H1 (cell line): ENCODE measurements at regions not wholly inside any gene's neighbourhood (a gene's known extent, or its start where the extent isn't known, plus 50 kb on each side); places are given as distances from the start of the nearest gene placed in this dataset.

Source experiments
- CTCF ChIA-PET: fragments of 300-600 bp; sonication (Branson Sonifier 250); formaldehyde crosslinking; loops from one replicate; lab custom pipeline; 2021; ENCODE audit not compliant: partially characterized antibody; lab: Charles Lee
- POLR2A ChIA-PET: fragments of 300-600 bp; sonication (Branson Sonifier 250); formaldehyde crosslinking; loops from one replicate; lab custom pipeline; 2021; ENCODE audit warnings: inconsistent platforms; ENCODE audit not compliant: partially characterized antibody; lab: Charles Lee
- DNase-seq, 2 experiments: peaks; one replicate each; pipeline versions ENCODE4 v3.0.0 to v3.0.0-alpha.2; 2010 to 2022; ENCODE audit warnings: low spot score in 2 of 2, low read depth in 1 of 2, mixed read lengths in 1 of 2
- FAIRE-seq: peaks from 2 replicates; lab custom pipeline; 2011; peaks lifted over from hg19 to GRCh38; lab: Jason Lieb, UNC
- H2AFZ ChIP-seq: 2 replicates; pipeline ENCODE4 v1.8.1; 2012; ENCODE audit warnings: low read length, inconsistent platforms
- H2AK5ac ChIP-seq: 2 replicates; pipeline ENCODE4 v1.6.1; 2013; ENCODE audit warnings: low read depth, low read length
- H2BK120ac ChIP-seq: replicated peaks from 2 replicates; pipeline ENCODE3; 2013; ENCODE audit warnings: low read depth, low read length, inconsistent platforms
- H2BK12ac ChIP-seq: 2 replicates; pipeline ENCODE4 v1.6.1; 2013; ENCODE audit warnings: low read depth, low read length
- H2BK15ac ChIP-seq: 2 replicates; pipeline ENCODE4 v1.6.1; 2013; ENCODE audit warnings: low read length
- H2BK20ac ChIP-seq: 2 replicates; pipeline ENCODE4 v1.6.1; 2013; ENCODE audit warnings: low read length
- H2BK5ac ChIP-seq: 2 replicates; pipeline ENCODE4 v1.6.1; 2013; ENCODE audit warnings: low read depth, low read length
- H3K14ac ChIP-seq: 2 replicates; pipeline ENCODE4 v1.6.1; 2013; ENCODE audit warnings: inconsistent platforms; ENCODE audit not compliant: insufficient read length
- H3K18ac ChIP-seq: 2 replicates; pipeline ENCODE4 v1.6.1; 2013; ENCODE audit warnings: low read length; ENCODE audit errors: extremely low read depth
- H3K23ac ChIP-seq: 2 replicates; pipeline ENCODE4 v1.6.1; 2013; ENCODE audit warnings: inconsistent platforms; ENCODE audit not compliant: insufficient read length
- H3K23me2 ChIP-seq: 2 replicates; pipeline ENCODE4 v1.6.1; 2013; ENCODE audit warnings: low read depth, low read length
- H3K27ac ChIP-seq: 2 replicates; pipeline ENCODE4 v1.6.1; 2011; ENCODE audit warnings: low read depth, low read length, inconsistent platforms
- H3K27me3 ChIP-seq, 4 experiments: replicated peaks in 1 of 4; 1 replicate in 1 of 4; 2 replicates in 3 of 4; pipeline versions ENCODE4 v1.6.1 to v1.8.1; 2011 to 2013; ENCODE audit warnings: low read length in 3 of 4, mild to moderate bottlenecking in 3 of 4, inconsistent platforms in 2 of 4, mixed read lengths in 2 of 4, moderate library complexity in 1 of 4; ENCODE audit not compliant: control insufficient read depth in 3 of 4, insufficient read depth in 3 of 4; ENCODE audit errors: extremely low read depth in 1 of 4
- H3K36me3 ChIP-seq, 4 experiments: 2 replicates each; pipeline versions ENCODE4 v1.6.1 to v1.8.1; 2011 to 2013; ENCODE audit warnings: mild to moderate bottlenecking in 4 of 4, low read length in 3 of 4, moderate library complexity in 2 of 4, control low read depth in 1 of 4, inconsistent platforms in 1 of 4; ENCODE audit not compliant: insufficient read depth in 4 of 4, control insufficient read depth in 2 of 4
- H3K4ac ChIP-seq: replicated peaks from 2 replicates; pipeline ENCODE3; 2013; ENCODE audit warnings: low read length, low read depth, mixed read lengths, inconsistent platforms; ENCODE audit not compliant: insufficient read length
- H3K4me1 ChIP-seq, 4 experiments: replicated peaks in 1 of 4; 1 replicate in 1 of 4; 2 replicates in 3 of 4; pipeline versions ENCODE4 v1.6.1 to v1.8.1; 2011 to 2013; ENCODE audit warnings: low read length in 3 of 4, inconsistent platforms in 2 of 4, mixed read lengths in 1 of 4; ENCODE audit not compliant: insufficient read depth in 4 of 4, control insufficient read depth in 3 of 4
- H3K4me2 ChIP-seq, 2 experiments: 2 replicates each; pipeline versions ENCODE4 v1.6.1 to v1.8.1; 2011 to 2013; ENCODE audit warnings: low read depth in 2 of 2, low read length in 2 of 2, control low read depth in 1 of 2, inconsistent platforms in 1 of 2, mild to moderate bottlenecking in 1 of 2; ENCODE audit not compliant: insufficient read depth in 1 of 2
- H3K4me3 ChIP-seq, 4 experiments: fragments of 200-600, 300-600 bp in 1 of 4; sonication (generic), shearing (Covaris generic), sonication (Bioruptor Twin) in 1 of 4; 2 replicates each; pipeline versions ENCODE4 v1.5.1 to v1.8.1; 2011 to 2016; ENCODE audit warnings: low read length in 4 of 4, low read depth in 3 of 4, control low read depth in 2 of 4, inconsistent platforms in 2 of 4, mild to moderate bottlenecking in 2 of 4, mixed read lengths in 1 of 4, moderate library complexity in 1 of 4; ENCODE audit not compliant: insufficient read depth in 2 of 4; ENCODE audit errors: extremely low read depth in 1 of 4
- H3K56ac ChIP-seq: replicated peaks from 2 replicates; pipeline ENCODE3; 2013; ENCODE audit warnings: low read depth, mild to moderate bottlenecking, mixed read lengths, low read length, inconsistent platforms; ENCODE audit not compliant: insufficient read length
- H3K79me1 ChIP-seq: 2 replicates; pipeline ENCODE4 v1.6.1; 2013; ENCODE audit warnings: low read depth, low read length, control low read depth
- H3K79me2 ChIP-seq, 2 experiments: 2 replicates each; pipeline versions ENCODE4 v1.6.1 to v1.8.1; 2012 to 2013; ENCODE audit warnings: low read length in 2 of 2, mild to moderate bottlenecking in 2 of 2, inconsistent platforms in 1 of 2; ENCODE audit not compliant: insufficient read depth in 2 of 2, control insufficient read depth in 1 of 2
- H3K9ac ChIP-seq, 4 experiments: replicated peaks in 1 of 4; 1 replicate in 1 of 4; 2 replicates in 3 of 4; pipeline versions ENCODE4 v1.6.1 to v1.8.1; 2011 to 2013; ENCODE audit warnings: low read depth in 3 of 4, low read length in 3 of 4, control low read depth in 2 of 4, mild to moderate bottlenecking in 2 of 4, moderate library complexity in 2 of 4, inconsistent platforms in 1 of 4; ENCODE audit errors: extremely low read depth in 1 of 4
- H3K9me3 ChIP-seq, 2 experiments: 2 replicates each; pipeline versions ENCODE4 v1.6.1 to v1.8.1; 2012 to 2013; ENCODE audit warnings: mild to moderate bottlenecking in 2 of 2, moderate library complexity in 2 of 2, control low read depth in 1 of 2, inconsistent platforms in 1 of 2, low read depth in 1 of 2, low read length in 1 of 2, mixed read lengths in 1 of 2; ENCODE audit not compliant: insufficient read depth in 2 of 2
- H4K20me1 ChIP-seq, 2 experiments: replicated peaks in 1 of 2; 2 replicates each; pipeline versions ENCODE3 to v1.8.1; 2011 to 2013; ENCODE audit warnings: inconsistent platforms in 2 of 2, low read length in 2 of 2, mild to moderate bottlenecking in 1 of 2; ENCODE audit not compliant: insufficient read depth in 2 of 2, control insufficient read depth in 1 of 2
- H4K5ac ChIP-seq: 2 replicates; pipeline ENCODE4 v1.6.1; 2013; ENCODE audit warnings: low read length, low read depth, mixed read lengths, inconsistent platforms; ENCODE audit not compliant: insufficient read length
- H4K8ac ChIP-seq: 2 replicates; pipeline ENCODE4 v1.8.0; 2013; ENCODE audit warnings: mild to moderate bottlenecking, moderate library complexity, low read length, inconsistent platforms; ENCODE audit not compliant: insufficient read depth; ENCODE audit errors: extremely low read depth
- H4K91ac ChIP-seq: replicated peaks from 2 replicates; pipeline ENCODE3; 2013; ENCODE audit warnings: low read length, mixed read lengths, inconsistent platforms; ENCODE audit not compliant: insufficient read length
- BRCA1 ChIP-seq: IDR thresholded peaks from 2 replicates; pipeline ENCODE4 v1.6.1; 2012; ENCODE audit warnings: low read depth, low read length, improper control_type of control experiment
- CBX5 ChIP-seq: fragments of 300-800, 300-1000 bp; sonication (generic); IDR thresholded peaks from 2 replicates; pipeline ENCODE4 v1.7.1; 2016; ENCODE audit warnings: antibody characterized with exemption, low read length, low read depth
- CBX8 ChIP-seq: fragments of 300-800, 300-1000 bp; sonication (generic); IDR thresholded peaks from 2 replicates; pipeline ENCODE4 v1.7.1; 2016; ENCODE audit warnings: low read depth, low read length, borderline replicate concordance
- CHD2 ChIP-seq: IDR thresholded peaks from 2 replicates; pipeline ENCODE4 v1.6.1; 2012; ENCODE audit warnings: low read length, improper control_type of control experiment
- FOSL1 ChIP-seq: IDR thresholded peaks from 2 replicates; pipeline ENCODE4 v1.6.1; 2011; ENCODE audit warnings: mild to moderate bottlenecking, low read depth, low read length, moderate library complexity; ENCODE audit not compliant: insufficient read depth
- HDAC6 ChIP-seq: IDR thresholded peaks from one replicate; pipeline ENCODE4 v1.7.1; 2012; ENCODE audit warnings: low read depth, mild to moderate bottlenecking, inconsistent platforms, low read length, moderate library complexity
- KDM1A ChIP-seq: fragments of 200-600, 300-600 bp; sonication (generic); IDR thresholded peaks from 2 replicates; pipeline ENCODE4 v1.7.1; 2016; ENCODE audit warnings: mild to moderate bottlenecking, low read length, borderline replicate concordance
- POLR2AphosphoS5 ChIP-seq: IDR thresholded peaks from 2 replicates; pipeline ENCODE4 v1.6.1; 2011; ENCODE audit warnings: low read depth, low read length
- POU5F1 ChIP-seq: IDR thresholded peaks from 2 replicates; pipeline ENCODE4 v1.6.1; 2011; ENCODE audit warnings: low read depth, mild to moderate bottlenecking, low read length, moderate library complexity
- RXRA ChIP-seq: IDR thresholded peaks from 2 replicates; pipeline ENCODE4 v1.6.1; 2011; ENCODE audit warnings: low read depth, mild to moderate bottlenecking, low read length, moderate library complexity; ENCODE audit not compliant: insufficient read depth
- SP1 ChIP-seq: IDR thresholded peaks from 2 replicates; pipeline ENCODE4 v1.6.1; 2011; ENCODE audit warnings: low read depth, low read length
- SUZ12 ChIP-seq: fragments of 200-600 bp; sonication (generic); IDR thresholded peaks from 2 replicates; pipeline ENCODE4 v1.6.1; 2012; ENCODE audit warnings: mild to moderate bottlenecking, inconsistent platforms, low read length, moderate library complexity, mixed read lengths
- TBP ChIP-seq: IDR thresholded peaks from 2 replicates; pipeline ENCODE4 v1.6.1; 2011; ENCODE audit warnings: low read depth, low read length, improper control_type of control experiment
- WGBS, 2 experiments: shearing (Covaris generic) in 1 of 2; methylation state at CpG; one replicate each; pipeline versions ENCODE4 v1.1.6 to v1.1.7; 2013 to 2015; ENCODE audit warnings: low lambda C conversion rate in 2 of 2, mixed read lengths in 2 of 2, inconsistent platforms in 1 of 2, low coverage in 1 of 2, missing lambda C conversion rate in 1 of 2; ENCODE audit not compliant: insufficient replicate concordance in 2 of 2, insufficient coverage in 1 of 2, insufficient read length in 1 of 2; ENCODE audit errors: extremely low coverage in 1 of 2, missing lambda C conversion rate in 1 of 2; 5-methylcytosine and 5-hydroxymethylcytosine counted together
- TF ChIP-seq, protein P1 (sequence below): IDR thresholded peaks from 2 replicates; pipeline ENCODE4 v1.6.1; 2011; ENCODE audit warnings: low read depth, mild to moderate bottlenecking, low read length; ENCODE audit not compliant: insufficient read depth
- TF ChIP-seq, protein P2 (sequence below): IDR thresholded peaks from 2 replicates; pipeline ENCODE4 v1.6.1; 2012; ENCODE audit warnings: inconsistent platforms

DNA sequence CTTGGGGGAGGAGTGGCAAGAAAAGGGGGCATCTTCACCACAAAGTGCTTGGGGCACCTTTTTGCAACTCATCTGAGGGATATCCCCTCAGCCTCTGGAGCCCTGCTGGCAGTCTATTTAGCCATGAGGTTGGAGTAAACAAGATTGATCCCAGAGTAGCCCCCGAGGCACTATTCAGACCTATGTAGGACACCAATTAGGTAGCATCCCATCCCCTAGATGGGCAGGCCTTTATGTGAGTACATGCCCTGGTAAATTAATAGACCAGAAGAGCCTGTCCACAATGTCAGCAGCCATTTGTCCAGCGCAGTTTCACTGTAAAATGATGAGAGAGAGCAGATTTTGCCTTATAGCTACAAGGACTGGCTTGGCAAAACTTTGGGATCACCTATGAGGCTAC, 221.4 kb downstream of the DRD1 start:
- Histone ChIP-seq H3K56ac (no peak overlapping the region), H4K5ac (no peak overlapping the region), H3K4me1 (peaks cover 0 to 5% (median 0%) of the 10 kb centered on the region in 4 experiments; a peak in 1 of 7 replicates), H2BK5ac (no peak overlapping the region), H3K4me3 (no peak overlapping the region), H4K91ac (no peak overlapping the region), H3K23me2 (no peaks in the 10 kb centered on the region; the same call in 1 of the 2 replicates), H2AK5ac (no peak overlapping the region), H4K8ac (no peak overlapping the region), H3K9ac (no peak overlapping the region), H3K23ac (no peak overlapping the region), H2AFZ (no peak overlapping the region; the same call in 1 of the 2 replicates), H4K20me1 (no peaks in the 10 kb centered on the region), H2BK120ac (no peak overlapping the region), H3K18ac (no peak overlapping the region), H3K79me2 (no peaks in the 10 kb centered on the region), H3K4ac (no peak overlapping the region), H3K9me3 (no peaks in the 10 kb centered on the region), H2BK12ac (no peak overlapping the region), H3K36me3 (no peaks in the 10 kb centered on the region), H3K79me1 (no peaks in the 10 kb centered on the region), H3K27ac (no peak overlapping the region), H3K14ac (no peak overlapping the region), H2BK15ac (no peak overlapping the region), H3K27me3 (no peaks in the 10 kb centered on the region; a peak in 1 of 7 replicates), H2BK20ac (no peak overlapping the region), H3K4me2 (no peak overlapping the region)
- no peak for DNase-seq
- WGBS, 2 experiments = 97% methylated on average over 2 of the region's 2 CpGs; no CpG with 5 or more reads in 1 of the 2 experiments
- no peak for FAIRE-seq
- ChIA-PET POLR2A (no interaction called here), CTCF (interaction anchor here (1.8 kb wide), 1 partner anchor 242 kb away, joined by 4 read pairs; no protein-coding TSS in a partner anchor)
- TF ChIP-seq RXRA (no peak), BRCA1 (no peak), SUZ12 (no peak), CBX5 (no peak), POU5F1 (no peak), HDAC6 (no peak), SP1 (no peak), CBX8 (no peak), TBP (no peak), CHD2 (no peak), KDM1A (no peak), POLR2AphosphoS5 (no peak), FOSL1 (no peak)
- TF ChIP-seq, protein P1, sequence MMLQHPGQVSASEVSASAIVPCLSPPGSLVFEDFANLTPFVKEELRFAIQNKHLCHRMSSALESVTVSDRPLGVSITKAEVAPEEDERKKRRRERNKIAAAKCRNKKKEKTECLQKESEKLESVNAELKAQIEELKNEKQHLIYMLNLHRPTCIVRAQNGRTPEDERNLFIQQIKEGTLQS = no peak
- TF ChIP-seq, protein P2, sequence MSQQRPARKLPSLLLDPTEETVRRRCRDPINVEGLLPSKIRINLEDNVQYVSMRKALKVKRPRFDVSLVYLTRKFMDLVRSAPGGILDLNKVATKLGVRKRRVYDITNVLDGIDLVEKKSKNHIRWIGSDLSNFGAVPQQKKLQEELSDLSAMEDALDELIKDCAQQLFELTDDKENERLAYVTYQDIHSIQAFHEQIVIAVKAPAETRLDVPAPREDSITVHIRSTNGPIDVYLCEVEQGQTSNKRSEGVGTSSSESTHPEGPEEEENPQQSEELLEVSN = no peak
